ENCODE measurements at regions not wholly inside any gene's neighbourhood (a gene's known extent, or its start where the extent isn't known, plus 50 kb on each side); places are given as distances from the start of the nearest gene placed in this dataset.

- DNase-seq = no peak
- no peak for TF ChIP-seq CTCF (IDR thresholded peaks at IDR 0.05)
- no peaks in the 10 kb centered on the region for H3K4me1 ChIP-seq
- no peaks in the 10 kb centered on the region for H3K9me3 ChIP-seq
- no peak overlapping the region for H3K27ac ChIP-seq
- no peak for ATAC-seq
- no peak overlapping the region for H3K4me3 ChIP-seq
- 85 to 88% (median 87%) methylated on average over 7 of the region's 7 CpGs for WGBS, 3 donors
- H3K36me3 ChIP-seq (ENCODE audit: insufficient read depth in 1 of 2, low read depth in 1 of 2) = no peaks in the 10 kb centered on the region
- H3K27me3 ChIP-seq (ENCODE audit: insufficient read depth in 3 of 3, low read length in 2 of 3) = no peaks in the 10 kb centered on the region
- intact Hi-C loops (cut with DNase I) = no loop called here
Observed at GRCh38 chr14:96945721-96946120, 148.5 kb downstream of the VRK1 start.

GRCh38 chr14:96949594-96949993, 152.4 kb downstream of the VRK1 start:
- no peaks in the 10 kb centered on the region for H3K4me1 ChIP-seq
- no peaks in the 10 kb centered on the region for H3K9me3 ChIP-seq
- no peak for ATAC-seq
- intact Hi-C loops (cut with DNase I) = no loop called here
- DNase-seq = no peak
- H3K27me3 ChIP-seq (ENCODE audit: insufficient read depth in 3 of 3, low read length in 2 of 3) = no peaks in the 10 kb centered on the region
- no peak overlapping the region for H3K4me3 ChIP-seq
- H3K36me3 ChIP-seq (ENCODE audit: insufficient read depth in 1 of 2, low read depth in 1 of 2) = no peaks in the 10 kb centered on the region
- no peak for TF ChIP-seq CTCF (IDR thresholded peaks at IDR 0.05)
- no peak overlapping the region for H3K27ac ChIP-seq
- 89 to 95% (median 90%) methylated on average over 3 of the region's 3 CpGs for WGBS, 3 donors

- 74 to 77% (median 75%) methylated on average over 7 of the region's 7 CpGs for WGBS, 3 donors
- Histone ChIP-seq H3K4me1 (no peaks in the 10 kb centered on the region), H3K4me3 (no peak overlapping the region), H3K9me3 (no peaks in the 10 kb centered on the region), H3K27ac (no peak overlapping the region), H3K36me3 (ENCODE audit: insufficient read depth in 1 of 2, low read depth in 1 of 2) (no peaks in the 10 kb centered on the region), H3K27me3 (ENCODE audit: insufficient read depth in 3 of 3, low read length in 2 of 3) (no peaks in the 10 kb centered on the region)
- ATAC-seq (no peak), DNase-seq (no peak)
- intact Hi-C loops (cut with DNase I) = no loop called here
- TF ChIP-seq CTCF (IDR thresholded peaks at IDR 0.05) = no peak
Observed at GRCh38 chr14:96951511-96951910, 154.3 kb downstream of the VRK1 start.

- intact Hi-C loops (cut with DNase I) = no loop called here
- no peaks in the 10 kb centered on the region for H3K36me3 ChIP-seq (ENCODE audit: insufficient read depth in 1 of 2, low read depth in 1 of 2)
- no peaks in the 10 kb centered on the region for H3K4me1 ChIP-seq
- WGBS, 3 donors = 85 to 89% (median 87%) methylated on average over 9 of the region's 9 CpGs
- DNase-seq = no peak
- ATAC-seq = no peak
- H3K9me3 ChIP-seq = no peaks in the 10 kb centered on the region
- H3K4me3 ChIP-seq = no peak overlapping the region
- peaks cover 0 to 3% (median 0%) of the 10 kb centered on the region in 3 donors for H3K27me3 ChIP-seq (ENCODE audit: insufficient read depth in 3 of 3, low read length in 2 of 3)
- no peak overlapping the region for H3K27ac ChIP-seq
- TF ChIP-seq CTCF (IDR thresholded peaks at IDR 0.05) = no peak
Observed at GRCh38 chr14:96953087-96953874, 156.1 kb downstream of the VRK1 start.

GRCh38 chr14:96953875-96954185, 156.6 kb downstream of the VRK1 start:
- Histone ChIP-seq H3K36me3 (ENCODE audit: insufficient read depth in 1 of 2, low read depth in 1 of 2) (no peaks in the 10 kb centered on the region), H3K4me1 (no peaks in the 10 kb centered on the region), H3K27ac (no peak overlapping the region), H3K27me3 (ENCODE audit: insufficient read depth in 3 of 3, low read length in 2 of 3) (peaks cover 0 to 3% (median 0%) of the 10 kb centered on the region in 3 donors), H3K4me3 (no peak overlapping the region), H3K9me3 (no peaks in the 10 kb centered on the region)
- no peak for TF ChIP-seq CTCF (IDR thresholded peaks at IDR 0.05)
- ATAC-seq (no peak), DNase-seq (no peak)
- WGBS, 3 donors = 65 to 76% (median 73%) methylated on average over 3 of the region's 3 CpGs
- intact Hi-C loops (cut with DNase I) = no loop called here

Data from psoas muscle (tissue), 7 donors.